MM.1S (cell line): ENCODE measurements at regions not wholly inside any gene's neighbourhood (a gene's known extent, or its start where the extent isn't known, plus 50 kb on each side); places are given as distances from the start of the nearest gene placed in this dataset.

Source experiments
- DNase-seq: peaks from one replicate; pipeline ENCODE4 v3.0.0-alpha.2; 2015
- H2AFZ ChIP-seq: fragments of 300-600 bp; sonication (generic); 2 replicates; pipeline ENCODE4 v1.6.0; 2016; ENCODE audit warnings: antibody characterized with exemption, low read length
- H3F3A ChIP-seq: fragments of 300-600 bp; sonication (generic); 2 replicates; pipeline ENCODE4 v1.6.1; 2016; ENCODE audit warnings: mild to moderate bottlenecking, antibody characterized with exemption, low read length, moderate library complexity, mixed read lengths; ENCODE audit not compliant: insufficient read depth
- H3K27ac ChIP-seq: fragments of 300-600 bp; sonication (generic); 2 replicates; pipeline ENCODE4 v1.5.1; 2016; ENCODE audit warnings: mild to moderate bottlenecking, low read length
- H3K27me3 ChIP-seq: fragments of 300-600 bp; sonication (generic); replicated peaks from 2 replicates; pipeline ENCODE4 v1.6.0; 2016; ENCODE audit warnings: low read length; ENCODE audit not compliant: insufficient read depth
- H3K36me3 ChIP-seq: fragments of 300-600 bp; sonication (generic); replicated peaks from 2 replicates; pipeline ENCODE4 v1.6.1; 2016; ENCODE audit warnings: mild to moderate bottlenecking, low read length, mixed read lengths; ENCODE audit not compliant: insufficient read depth
- H3K4me1 ChIP-seq: fragments of 300-600 bp; sonication (generic); 2 replicates; pipeline ENCODE4 v1.6.1; 2016; ENCODE audit warnings: low read length, mixed read lengths
- H3K4me2 ChIP-seq: fragments of 300-600 bp; sonication (generic); 2 replicates; pipeline ENCODE4 v1.6.0; 2016; ENCODE audit warnings: low read depth, low read length
- H3K4me3 ChIP-seq: fragments of 300-600 bp; sonication (generic); 2 replicates; pipeline ENCODE4 v1.5.1; 2016; ENCODE audit warnings: low read length, mixed read lengths
- H3K79me2 ChIP-seq: fragments of 300-600 bp; sonication (generic); 2 replicates; pipeline ENCODE4 v1.6.1; 2016; ENCODE audit warnings: mixed run types, low read length, mixed read lengths
- H3K9ac ChIP-seq: fragments of 300-600 bp; sonication (generic); 2 replicates; pipeline ENCODE4 v1.6.1; 2016; ENCODE audit warnings: low read length, mixed read lengths
- H3K9me2 ChIP-seq: fragments of 300-600 bp; sonication (generic); replicated peaks from 2 replicates; pipeline ENCODE4 v1.6.1; 2016; ENCODE audit warnings: mild to moderate bottlenecking, low read length, mixed read lengths; ENCODE audit not compliant: insufficient read depth
- H3K9me3 ChIP-seq: fragments of 300-600 bp; sonication (generic); replicated peaks from 2 replicates; pipeline ENCODE4 v1.6.1; 2016; ENCODE audit warnings: mild to moderate bottlenecking, low read length, mixed read lengths; ENCODE audit not compliant: insufficient read depth
- H4K20me1 ChIP-seq: fragments of 300-600 bp; sonication (generic); 2 replicates; pipeline ENCODE4 v1.6.1; 2016; ENCODE audit warnings: mild to moderate bottlenecking, low read length, moderate library complexity, mixed read lengths; ENCODE audit not compliant: insufficient read depth
- EZH2 ChIP-seq: fragments of 300-600 bp; sonication (generic); optimal IDR thresholded peaks from 2 replicates; pipeline ENCODE3; 2017; ENCODE audit warnings: low read depth, mild to moderate bottlenecking, antibody characterized with exemption, low read length, mixed read lengths
- EZH2phosphoT487 ChIP-seq: fragments of 300-600 bp; sonication (generic); IDR thresholded peaks from 2 replicates; pipeline ENCODE4 v1.6.1; 2018; ENCODE audit warnings: antibody characterized with exemption, low read length
- TF ChIP-seq, protein P1 (sequence below): fragments of 300-600 bp; sonication (generic); IDR thresholded peaks from 2 replicates; pipeline ENCODE4 v1.5.1; 2016; ENCODE audit warnings: antibody characterized with exemption, low read length, mixed read lengths

- H3K4me2 ChIP-seq: no peak overlapping the region
Measured at GRCh38 chr19:28471731-28472510, 741.0 kb downstream of the UQCRFS1 start.

GRCh38 chr19:28469544-28469943 lies 743.4 kb downstream of the UQCRFS1 start:
- H3F3A ChIP-seq: peaks cover 39% of the 10 kb centered on the region
- H3K4me3 ChIP-seq: peak overlapping the region; percentile 21; the same call in 1 of the 2 replicates
- DNase-seq: no peak
- peak overlapping the region; percentile 87 for H3K27ac ChIP-seq
- H4K20me1 ChIP-seq: no peaks in the 10 kb centered on the region
- TF ChIP-seq, protein P1, sequence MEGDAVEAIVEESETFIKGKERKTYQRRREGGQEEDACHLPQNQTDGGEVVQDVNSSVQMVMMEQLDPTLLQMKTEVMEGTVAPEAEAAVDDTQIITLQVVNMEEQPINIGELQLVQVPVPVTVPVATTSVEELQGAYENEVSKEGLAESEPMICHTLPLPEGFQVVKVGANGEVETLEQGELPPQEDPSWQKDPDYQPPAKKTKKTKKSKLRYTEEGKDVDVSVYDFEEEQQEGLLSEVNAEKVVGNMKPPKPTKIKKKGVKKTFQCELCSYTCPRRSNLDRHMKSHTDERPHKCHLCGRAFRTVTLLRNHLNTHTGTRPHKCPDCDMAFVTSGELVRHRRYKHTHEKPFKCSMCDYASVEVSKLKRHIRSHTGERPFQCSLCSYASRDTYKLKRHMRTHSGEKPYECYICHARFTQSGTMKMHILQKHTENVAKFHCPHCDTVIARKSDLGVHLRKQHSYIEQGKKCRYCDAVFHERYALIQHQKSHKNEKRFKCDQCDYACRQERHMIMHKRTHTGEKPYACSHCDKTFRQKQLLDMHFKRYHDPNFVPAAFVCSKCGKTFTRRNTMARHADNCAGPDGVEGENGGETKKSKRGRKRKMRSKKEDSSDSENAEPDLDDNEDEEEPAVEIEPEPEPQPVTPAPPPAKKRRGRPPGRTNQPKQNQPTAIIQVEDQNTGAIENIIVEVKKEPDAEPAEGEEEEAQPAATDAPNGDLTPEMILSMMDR: no peak
- TF ChIP-seq EZH2phosphoT487 (no peak), EZH2 (no peak)
- peaks cover 54% of the 10 kb centered on the region for H3K4me1 ChIP-seq
- no peaks in the 10 kb centered on the region for H3K36me3 ChIP-seq
- H3K27me3 ChIP-seq: no peaks in the 10 kb centered on the region
- H3K9me3 ChIP-seq: no peaks in the 10 kb centered on the region
- peak overlapping the region; percentile 33; the same call in 1 of the 2 replicates for H2AFZ ChIP-seq
- H3K9ac ChIP-seq: peak overlapping the region; percentile 47
- peaks cover 7% of the 10 kb centered on the region; the same call in 1 of the 2 replicates for H3K79me2 ChIP-seq
- peak overlapping the region; percentile 45 for H3K4me2 ChIP-seq
- no peaks in the 10 kb centered on the region for H3K9me2 ChIP-seq

More at GRCh38 chr19:28471731-28472510, 741.0 kb downstream of the UQCRFS1 start:
- H3K36me3 ChIP-seq: no peaks in the 10 kb centered on the region
- H4K20me1 ChIP-seq: no peaks in the 10 kb centered on the region
- H3F3A ChIP-seq: peaks cover 28% of the 10 kb centered on the region
- no peak overlapping the region for H3K27ac ChIP-seq
- no peak for TF ChIP-seq EZH2phosphoT487
- TF ChIP-seq EZH2: no peak
- TF ChIP-seq, protein P1: no peak
- H3K9me3 ChIP-seq: no peaks in the 10 kb centered on the region
- no peak overlapping the region for H3K4me3 ChIP-seq
- H2AFZ ChIP-seq: no peak overlapping the region
- H3K9me2 ChIP-seq: no peaks in the 10 kb centered on the region
- peaks cover 34% of the 10 kb centered on the region for H3K4me1 ChIP-seq
- H3K9ac ChIP-seq: no peak overlapping the region
- no peaks in the 10 kb centered on the region for H3K79me2 ChIP-seq
- DNase-seq: no peak
- no peaks in the 10 kb centered on the region for H3K27me3 ChIP-seq

- H4K20me1 ChIP-seq: no peaks in the 10 kb centered on the region
- no peaks in the 10 kb centered on the region for H3K36me3 ChIP-seq
- no peaks in the 10 kb centered on the region for H3K9me3 ChIP-seq
- H3K27ac ChIP-seq: peak overlapping the region; percentile 87
- H3K4me3 ChIP-seq: peak overlapping the region; percentile 21; the same call in 1 of the 2 replicates
- H3F3A ChIP-seq: peaks cover 39% of the 10 kb centered on the region
- H3K9ac ChIP-seq: peak overlapping the region; percentile 47
- no peaks in the 10 kb centered on the region for H3K27me3 ChIP-seq
- no peaks in the 10 kb centered on the region for H3K9me2 ChIP-seq
- H2AFZ ChIP-seq: peak overlapping the region; percentile 33
- H3K4me2 ChIP-seq: peak overlapping the region; percentile 45
- DNase-seq: peak; percentile 95
- H3K79me2 ChIP-seq: peaks cover 11% of the 10 kb centered on the region; the same call in 1 of the 2 replicates
- H3K4me1 ChIP-seq: peaks cover 60% of the 10 kb centered on the region
- TF ChIP-seq, protein P1: peak; percentile 65
- TF ChIP-seq EZH2phosphoT487: no peak
Measured at GRCh38 chr19:28468701-28469459, 744.1 kb downstream of the UQCRFS1 start.
